GM18508 (cell line): ENCODE measurements at regions not wholly inside any gene's neighbourhood (a gene's known extent, or its start where the extent isn't known, plus 50 kb on each side); places are given as distances from the start of the nearest gene placed in this dataset.

Experiments
- ATAC-seq: cut with Tn5 transposase; IDR thresholded peaks from one replicate; pipeline ENCODE4 v1.9.1; 2021; ENCODE audit warnings: moderate number of reproducible peaks; ENCODE audit not compliant: insufficient read depth, unreplicated experiment

DNA sequence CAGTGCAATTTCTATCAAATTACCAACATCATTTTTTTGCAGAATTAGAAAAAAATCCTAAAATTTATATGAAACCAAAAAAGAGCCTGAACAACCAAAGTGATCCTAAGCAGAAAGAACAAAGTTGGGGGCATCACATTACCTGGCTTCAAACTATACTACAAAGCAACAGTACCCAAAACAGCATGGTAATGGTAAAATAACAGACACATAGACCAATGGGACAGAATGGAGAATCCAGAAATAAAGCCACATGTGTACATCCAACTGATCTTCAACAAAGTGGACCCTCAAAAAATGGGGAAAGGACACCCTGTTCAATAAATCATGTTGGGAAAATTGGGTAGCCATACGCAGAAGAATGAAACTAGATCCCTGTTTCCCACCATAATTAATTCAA lies 245.7 kb upstream of the CTAGE1 start:
- ATAC-seq, result no peak

DNA sequence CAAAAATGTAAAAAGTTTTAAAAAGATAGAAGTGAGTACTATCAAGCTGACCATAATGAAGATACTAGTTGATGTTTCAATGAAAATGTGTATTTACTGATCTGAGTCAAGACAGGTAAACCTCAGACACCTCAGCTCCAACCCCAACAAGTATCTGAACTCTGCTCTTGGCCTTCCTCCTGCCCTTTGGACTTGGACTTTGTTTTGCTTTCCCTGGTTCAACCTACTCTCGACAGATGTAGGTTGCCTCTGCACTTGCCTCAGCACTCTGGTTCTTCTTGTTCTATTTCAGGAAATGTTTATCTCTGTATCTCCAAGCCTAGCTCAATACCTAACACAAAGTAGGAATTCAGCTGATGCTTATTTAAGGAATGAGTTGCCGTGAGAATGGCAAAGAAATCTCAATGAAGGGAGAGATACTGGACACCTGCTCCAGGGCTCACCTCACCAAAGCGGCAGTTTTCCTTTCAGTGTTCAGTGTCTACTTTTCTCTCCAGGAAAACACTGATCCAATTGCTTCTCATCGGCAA lies 248.8 kb upstream of the CTAGE1 start:
- ATAC-seq, result no peak

GRCh38 chr18:22667156-22667555 lies 249.4 kb upstream of the CTAGE1 start:
- ATAC-seq, result no peak

- no peak for ATAC-seq
Observed at GRCh38 chr18:22667616-22668422, 250.1 kb upstream of the CTAGE1 start.

DNA sequence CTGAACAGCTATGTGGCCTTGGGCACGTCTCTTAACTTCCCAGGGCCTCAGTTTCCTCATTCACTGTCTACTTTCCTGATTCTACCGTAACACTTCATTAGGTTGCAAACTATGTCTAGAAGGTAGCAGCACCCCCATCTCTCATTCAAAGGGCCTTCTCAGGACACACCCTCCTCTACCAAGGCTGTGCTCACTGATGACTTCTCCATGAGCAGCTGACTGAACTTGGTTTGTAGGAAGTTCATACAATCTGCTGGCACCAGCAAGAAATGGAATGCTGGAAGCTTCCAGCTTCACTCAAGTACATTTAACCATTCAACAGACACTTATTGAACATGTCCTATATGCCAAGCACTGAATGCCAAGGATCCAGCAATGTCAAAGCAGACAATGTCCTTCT lies 250.8 kb upstream of the CTAGE1 start:
- no peak for ATAC-seq

- ATAC-seq, result no peak
Observed at GRCh38 chr18:22670914-22671313, 253.2 kb upstream of the CTAGE1 start.

- no peak for ATAC-seq
Observed at GRCh38 chr18:22673182-22673862, 255.6 kb upstream of the CTAGE1 start.

DNA sequence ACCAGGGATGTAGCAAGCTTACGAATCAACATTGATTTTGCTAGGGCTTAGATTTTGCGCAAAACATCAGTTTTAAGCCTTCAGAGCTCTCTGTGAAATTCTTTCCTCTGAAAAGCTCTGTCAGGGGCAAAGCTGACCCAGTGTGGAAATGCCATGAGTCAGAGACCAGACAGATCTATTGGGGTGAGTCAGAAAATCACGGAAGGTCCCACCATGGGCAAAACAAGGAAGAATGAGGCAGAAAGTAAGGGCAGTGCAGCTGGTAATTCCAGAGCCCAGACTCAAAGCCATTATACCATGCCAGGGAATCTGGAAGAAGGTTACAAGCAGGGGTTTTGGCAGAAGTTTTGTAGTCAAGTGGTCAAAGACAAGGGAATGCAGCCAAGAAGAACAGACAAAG lies 256.6 kb upstream of the CTAGE1 start:
- ATAC-seq, result no peak

- ATAC-seq, result no peak
Observed at GRCh38 chr18:22675006-22675405, 257.3 kb upstream of the CTAGE1 start.

- ATAC-seq, result no peak
Observed at GRCh38 chr18:22676423-22676822, 256.7 kb upstream of the RBBP8 start.

- no peak for ATAC-seq
Observed at GRCh38 chr18:22678486-22678885, 254.6 kb upstream of the RBBP8 start.

- ATAC-seq, result no peak
Observed at GRCh38 chr18:22680944-22681343, 252.2 kb upstream of the RBBP8 start.

DNA sequence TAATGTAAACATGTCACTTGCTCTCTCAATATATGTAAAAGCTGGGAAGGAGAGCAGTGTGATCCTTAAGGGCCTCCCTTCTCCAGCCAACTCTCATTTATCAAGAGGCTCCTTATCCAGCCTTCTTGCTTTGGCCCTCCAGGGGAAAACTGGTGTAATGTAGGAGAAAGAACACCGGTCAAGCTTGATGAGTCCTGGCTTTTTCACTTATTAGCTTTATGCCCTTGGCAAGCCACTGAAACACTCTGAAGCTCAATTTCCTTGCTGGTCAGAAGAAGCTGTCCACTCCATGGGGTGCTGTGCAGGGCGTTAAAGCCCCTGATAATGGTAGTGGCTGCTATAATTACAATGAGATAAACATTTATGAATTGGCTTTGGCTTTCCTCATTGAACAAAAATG lies 251.2 kb upstream of the RBBP8 start:
- no peak for ATAC-seq

GRCh38 chr18:22682720-22683119 lies 250.4 kb upstream of the RBBP8 start:
- no peak for ATAC-seq

DNA sequence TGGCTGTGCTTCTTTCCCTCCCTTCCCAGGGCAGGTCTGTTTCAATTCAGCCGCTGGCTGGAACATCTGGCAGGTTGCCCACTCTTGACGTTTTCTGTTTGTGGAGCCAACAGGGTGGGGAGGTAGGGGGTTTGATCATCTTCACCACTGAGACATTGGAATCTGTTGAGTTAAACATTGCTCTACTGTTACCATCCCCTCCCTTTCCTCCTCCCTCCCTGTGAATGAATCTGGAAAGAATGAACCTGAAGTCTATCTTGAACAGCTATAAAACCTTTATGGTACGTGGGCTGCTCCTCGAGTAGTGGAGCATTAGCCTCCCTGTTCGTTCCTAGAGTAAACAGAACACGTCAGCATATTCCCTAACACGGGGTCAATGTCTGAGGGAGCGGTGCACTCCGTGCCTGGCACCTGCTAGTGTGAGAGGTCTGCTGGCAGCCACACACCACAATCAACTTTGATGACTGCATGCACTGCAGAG lies 249.9 kb upstream of the RBBP8 start:
- no peak for ATAC-seq

GRCh38 chr18:22683786-22684185 lies 249.3 kb upstream of the RBBP8 start:
- no peak for ATAC-seq

- ATAC-seq, result no peak
Observed at GRCh38 chr18:22684268-22684667, 248.9 kb upstream of the RBBP8 start.

- ATAC-seq, result no peak
Observed at GRCh38 chr18:22685788-22686187, 247.3 kb upstream of the RBBP8 start.

- no peak for ATAC-seq
Observed at GRCh38 chr18:22687892-22688680, 245.0 kb upstream of the RBBP8 start.

- ATAC-seq, result no peak
Observed at GRCh38 chr18:22688877-22689496, 244.1 kb upstream of the RBBP8 start.
